Sigmoid colon (tissue), 4 donors: ENCODE measurements at regions not wholly inside any gene's neighbourhood (a gene's known extent, or its start where the extent isn't known, plus 50 kb on each side); places are given as distances from the start of the nearest gene placed in this dataset.

Source experiments
- EP300 ChIP-seq, 4 donors: sonication (generic); formaldehyde crosslinking; IDR thresholded peaks; one replicate each; pipeline ENCODE4 v1.6.1; 2017; ENCODE audit warnings: antibody characterized with exemption in 4 of 4
- POLR2A ChIP-seq, 2 donors: fragments of 450-650 bp; IDR thresholded peaks; one replicate each; pipeline ENCODE4 v1.6.1; 2016; ENCODE audit warnings: antibody characterized with exemption in 2 of 2, mild to moderate bottlenecking in 2 of 2, moderate library complexity in 2 of 2
- POLR2AphosphoS5 ChIP-seq, 4 donors: sonication (generic); formaldehyde crosslinking; IDR thresholded peaks; one replicate each; pipeline ENCODE4 v1.6.1; 2017; ENCODE audit warnings: antibody characterized with exemption in 4 of 4
- TF ChIP-seq, protein P1 (sequence below), 4 experiments: fragments of 450-650 bp in 3 of 4; fragments of 200-600 bp in 1 of 4; IDR thresholded peaks; one replicate each; pipeline ENCODE4 v1.5.1; 2016 to 2019; ENCODE audit warnings: antibody characterized with exemption in 4 of 4, mild to moderate bottlenecking in 3 of 4, moderate library complexity in 2 of 4

DNA sequence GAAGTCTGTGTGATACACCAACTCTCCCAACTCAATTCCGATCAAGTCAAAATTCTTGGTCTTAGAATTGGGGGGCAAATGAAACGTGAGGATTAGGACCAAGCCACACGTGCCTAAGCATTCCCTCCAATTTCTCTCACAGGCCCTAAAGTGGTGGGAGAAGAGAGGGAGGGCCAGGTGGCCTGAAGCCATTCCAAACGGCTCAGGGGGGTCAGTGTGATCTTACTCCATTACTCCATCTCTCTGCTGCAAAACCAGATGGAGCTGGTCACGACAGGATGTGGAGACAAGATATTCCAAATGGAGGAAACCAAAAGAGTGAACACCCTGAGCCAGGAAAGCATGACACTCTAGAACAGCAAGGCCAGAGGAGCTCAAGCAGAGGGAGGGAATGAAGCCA lies 195.4 kb downstream of the FOXO1 start:
- TF ChIP-seq, protein P1, sequence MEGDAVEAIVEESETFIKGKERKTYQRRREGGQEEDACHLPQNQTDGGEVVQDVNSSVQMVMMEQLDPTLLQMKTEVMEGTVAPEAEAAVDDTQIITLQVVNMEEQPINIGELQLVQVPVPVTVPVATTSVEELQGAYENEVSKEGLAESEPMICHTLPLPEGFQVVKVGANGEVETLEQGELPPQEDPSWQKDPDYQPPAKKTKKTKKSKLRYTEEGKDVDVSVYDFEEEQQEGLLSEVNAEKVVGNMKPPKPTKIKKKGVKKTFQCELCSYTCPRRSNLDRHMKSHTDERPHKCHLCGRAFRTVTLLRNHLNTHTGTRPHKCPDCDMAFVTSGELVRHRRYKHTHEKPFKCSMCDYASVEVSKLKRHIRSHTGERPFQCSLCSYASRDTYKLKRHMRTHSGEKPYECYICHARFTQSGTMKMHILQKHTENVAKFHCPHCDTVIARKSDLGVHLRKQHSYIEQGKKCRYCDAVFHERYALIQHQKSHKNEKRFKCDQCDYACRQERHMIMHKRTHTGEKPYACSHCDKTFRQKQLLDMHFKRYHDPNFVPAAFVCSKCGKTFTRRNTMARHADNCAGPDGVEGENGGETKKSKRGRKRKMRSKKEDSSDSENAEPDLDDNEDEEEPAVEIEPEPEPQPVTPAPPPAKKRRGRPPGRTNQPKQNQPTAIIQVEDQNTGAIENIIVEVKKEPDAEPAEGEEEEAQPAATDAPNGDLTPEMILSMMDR (IDR thresholded peaks at IDR 0.05) = no peak
- TF ChIP-seq EP300 (IDR thresholded peaks at IDR 0.05) (no peak), POLR2A (IDR thresholded peaks at IDR 0.05) (no peak), POLR2AphosphoS5 (IDR thresholded peaks at IDR 0.05) (no peak)
